Activated CD4-positive, alpha-beta T cell treated with anti-CD3 and anti-CD28 coated beads for 36 hours (primary cell): ENCODE measurements at regions not wholly inside any gene's neighbourhood (a gene's known extent, or its start where the extent isn't known, plus 50 kb on each side); places are given as distances from the start of the nearest gene placed in this dataset.

Source experiments
- ATAC-seq: fragments of 200-7000 bp; cut with Tn5 transposase; one replicate; pipeline ENCODE4 v1.10.0; 2021; ENCODE audit warnings: mild to moderate bottlenecking, moderate library complexity
- CTCF ChIA-PET: fragments of 350-600 bp; sonication (Branson Sonifier 250); formaldehyde crosslinking; loops from one replicate; lab custom pipeline; 2021; ENCODE audit warnings: antibody characterized with exemption; lab: Charles Lee
- POLR2A ChIA-PET: fragments of 350-600 bp; sonication (Branson Sonifier 250); formaldehyde crosslinking; loops from one replicate; lab custom pipeline; 2021; ENCODE audit warnings: antibody characterized with exemption, inconsistent platforms; lab: Charles Lee
- DNase-seq: peaks from one replicate; pipeline ENCODE4 v3.0.0-alpha.2; 2020
- H3K27ac Mint-ChIP-seq: one replicate; pipeline ENCODE4 v1.8.0; 2021; ENCODE audit warnings: mixed read lengths
- H3K27me3 Mint-ChIP-seq: one replicate; pipeline ENCODE4 v1.8.0; 2021; ENCODE audit warnings: mixed read lengths
- H3K36me3 Mint-ChIP-seq: one replicate; pipeline ENCODE4 v1.8.0; 2021; ENCODE audit warnings: low read depth, mixed read lengths
- H3K4me1 Mint-ChIP-seq: one replicate; pipeline ENCODE4 v1.8.0; 2021; ENCODE audit warnings: mixed read lengths
- H3K4me3 Mint-ChIP-seq: one replicate; pipeline ENCODE4 v1.8.0; 2021; ENCODE audit warnings: mild to moderate bottlenecking, moderate library complexity, mixed read lengths
- H3K9me3 Mint-ChIP-seq: one replicate; pipeline ENCODE4 v1.8.0; 2021; ENCODE audit warnings: low read depth, mixed read lengths
- intact Hi-C, 2 experiments: fragments of 100-400 bp; cut with DNase I in 1 of 2; cut with micrococcal nuclease in 1 of 2; formaldehyde crosslinking; loops; one replicate each; pipeline versions ENCODE4 v1.14.2 to v1.15.1; 2022 to 2024; cut with DNase I, micrococcal nuclease

- no peaks in the 10 kb centered on the region for H3K36me3 Mint-ChIP-seq
- ChIA-PET CTCF (interaction anchor here (0.6 kb wide), 1 partner anchor 751 kb away, joined by 3 read pairs; no protein-coding TSS in a partner anchor), POLR2A (no interaction called here)
- no peaks in the 10 kb centered on the region for H3K27me3 Mint-ChIP-seq
- ATAC-seq: no peak
- H3K27ac Mint-ChIP-seq: no peak overlapping the region
- DNase-seq: no peak
- H3K9me3 Mint-ChIP-seq: peaks cover 4% of the 10 kb centered on the region
- intact Hi-C loops: no loop called here
- H3K4me1 Mint-ChIP-seq: no peaks in the 10 kb centered on the region
- H3K4me3 Mint-ChIP-seq: no peak overlapping the region
Measured at GRCh38 chr3:95356764-95357501, 1294.1 kb downstream of the NSUN3 start.

GRCh38 chr3:95387242-95388021, 1324.6 kb downstream of the NSUN3 start:
- H3K9me3 Mint-ChIP-seq: peaks cover 5% of the 10 kb centered on the region
- POLR2A ChIA-PET: no interaction called here
- no peaks in the 10 kb centered on the region for H3K4me1 Mint-ChIP-seq
- H3K27ac Mint-ChIP-seq: no peak overlapping the region
- DNase-seq (no peak), ATAC-seq (no peak)
- H3K4me3 Mint-ChIP-seq: no peak overlapping the region
- intact Hi-C loops: no loop called here
- CTCF ChIA-PET: no interaction called here
- H3K27me3 Mint-ChIP-seq: no peaks in the 10 kb centered on the region
- H3K36me3 Mint-ChIP-seq: no peaks in the 10 kb centered on the region

GRCh38 chr3:95389725-95390313, 1327.0 kb downstream of the NSUN3 start:
- Mint-ChIP-seq H3K4me1 (no peaks in the 10 kb centered on the region), H3K4me3 (no peak overlapping the region), H3K27ac (no peak overlapping the region), H3K27me3 (no peaks in the 10 kb centered on the region), H3K36me3 (no peaks in the 10 kb centered on the region), H3K9me3 (peaks cover 5% of the 10 kb centered on the region)
- intact Hi-C loops: no loop called here
- no peak for ATAC-seq
- ChIA-PET POLR2A (no interaction called here), CTCF (no interaction called here)
- no peak for DNase-seq

GRCh38 chr3:95394286-95394685, 1331.4 kb downstream of the NSUN3 start:
- CTCF ChIA-PET: no interaction called here

DNA sequence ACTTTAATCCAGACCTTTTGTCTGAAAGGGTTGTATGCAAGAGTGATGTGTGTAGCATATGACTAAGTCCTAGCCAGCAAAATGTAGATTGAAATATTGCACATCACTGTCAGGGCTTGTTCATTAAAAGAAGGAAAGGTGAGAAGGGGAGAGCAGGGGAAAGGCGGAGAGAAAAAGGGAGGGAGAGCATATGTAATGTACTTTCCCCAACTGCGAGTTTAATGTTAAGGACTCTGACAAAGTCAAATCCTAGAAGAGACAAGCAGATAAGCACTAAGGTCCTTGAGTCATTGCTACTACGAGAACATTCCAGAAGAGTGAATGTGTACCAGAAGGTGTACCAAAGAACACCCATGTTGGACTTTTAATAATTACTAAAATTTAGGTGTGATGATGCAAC, 1336.7 kb downstream of the NSUN3 start:
- intact Hi-C loops: no loop called here
- no peaks in the 10 kb centered on the region for H3K4me1 Mint-ChIP-seq
- CTCF ChIA-PET: no interaction called here
- H3K27me3 Mint-ChIP-seq: no peaks in the 10 kb centered on the region
- no peaks in the 10 kb centered on the region for H3K36me3 Mint-ChIP-seq
- no peak for DNase-seq
- peaks cover 9% of the 10 kb centered on the region for H3K9me3 Mint-ChIP-seq
- ATAC-seq: no peak
- POLR2A ChIA-PET: no interaction called here
- no peak overlapping the region for H3K27ac Mint-ChIP-seq
- no peak overlapping the region for H3K4me3 Mint-ChIP-seq

More at GRCh38 chr3:95394286-95394685, 1331.4 kb downstream of the NSUN3 start:
- no peak for ATAC-seq
- DNase-seq: no peak
- Mint-ChIP-seq H3K4me3 (no peak overlapping the region), H3K27me3 (no peaks in the 10 kb centered on the region), H3K4me1 (no peaks in the 10 kb centered on the region), H3K27ac (no peak overlapping the region), H3K36me3 (no peaks in the 10 kb centered on the region), H3K9me3 (peaks cover 5% of the 10 kb centered on the region)
- POLR2A ChIA-PET: no interaction called here
- intact Hi-C loops: no loop called here

DNA sequence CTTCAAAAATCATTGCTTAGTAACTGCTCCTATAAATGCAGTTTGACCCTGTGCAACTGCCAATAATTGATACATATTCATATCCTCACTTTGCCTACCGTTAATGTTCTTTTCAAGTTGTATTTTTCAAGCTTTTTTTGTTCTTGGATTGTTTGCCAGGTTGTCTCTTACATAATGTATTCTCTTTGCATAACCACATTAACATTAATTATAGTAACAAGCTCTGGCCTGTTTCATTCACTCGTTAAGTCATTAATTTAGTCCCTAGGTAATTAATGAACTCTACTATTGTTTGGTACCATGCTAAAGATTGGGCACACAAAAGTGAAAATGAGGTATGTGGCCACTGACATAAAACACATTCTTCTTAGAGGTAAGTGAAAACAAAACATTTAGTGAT, 1338.8 kb downstream of the NSUN3 start:
- ChIA-PET CTCF (no interaction called here), POLR2A (no interaction called here)
- Mint-ChIP-seq H3K4me1 (no peaks in the 10 kb centered on the region), H3K4me3 (no peak overlapping the region), H3K27me3 (no peaks in the 10 kb centered on the region), H3K9me3 (peaks cover 8% of the 10 kb centered on the region), H3K36me3 (no peaks in the 10 kb centered on the region), H3K27ac (no peak overlapping the region)
- ATAC-seq (no peak), DNase-seq (no peak)
- intact Hi-C loops: no loop called here

GRCh38 chr3:95407709-95408463, 1345.0 kb downstream of the NSUN3 start:
- H3K36me3 Mint-ChIP-seq: no peaks in the 10 kb centered on the region
- no peaks in the 10 kb centered on the region for H3K4me1 Mint-ChIP-seq
- intact Hi-C loops: no loop called here
- ATAC-seq: no peak
- no peak for DNase-seq
- H3K4me3 Mint-ChIP-seq: no peak overlapping the region
- CTCF ChIA-PET: no interaction called here
- no peaks in the 10 kb centered on the region for H3K27me3 Mint-ChIP-seq
- H3K27ac Mint-ChIP-seq: no peak overlapping the region
- POLR2A ChIA-PET: no interaction called here
- H3K9me3 Mint-ChIP-seq: peaks cover 4% of the 10 kb centered on the region

DNA sequence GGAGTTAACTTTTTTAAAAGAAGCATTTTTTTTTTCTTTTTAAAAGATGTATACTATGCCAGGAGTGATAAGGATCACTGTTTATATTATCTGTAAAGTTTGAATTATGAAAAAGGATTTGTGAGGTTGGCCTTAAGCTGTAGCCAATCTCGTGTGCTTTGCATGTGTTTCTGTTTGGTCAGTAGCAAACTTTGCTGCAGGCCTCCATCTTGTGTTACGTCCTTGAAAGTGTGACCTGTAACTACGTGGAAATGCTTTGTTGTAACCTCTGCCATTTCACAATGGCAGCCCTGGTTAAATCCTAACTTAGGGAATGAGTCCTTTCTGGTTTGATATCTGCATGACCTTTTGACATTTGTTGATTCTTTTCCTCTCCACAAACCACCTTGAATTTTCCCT, 1345.6 kb downstream of the NSUN3 start:
- intact Hi-C loops: no loop called here
- Mint-ChIP-seq H3K9me3 (peaks cover 3% of the 10 kb centered on the region), H3K27ac (no peak overlapping the region), H3K27me3 (no peaks in the 10 kb centered on the region), H3K4me1 (no peaks in the 10 kb centered on the region), H3K36me3 (no peaks in the 10 kb centered on the region), H3K4me3 (no peak overlapping the region)
- POLR2A ChIA-PET: no interaction called here
- CTCF ChIA-PET: no interaction called here
- DNase-seq: no peak
- ATAC-seq: no peak

DNA sequence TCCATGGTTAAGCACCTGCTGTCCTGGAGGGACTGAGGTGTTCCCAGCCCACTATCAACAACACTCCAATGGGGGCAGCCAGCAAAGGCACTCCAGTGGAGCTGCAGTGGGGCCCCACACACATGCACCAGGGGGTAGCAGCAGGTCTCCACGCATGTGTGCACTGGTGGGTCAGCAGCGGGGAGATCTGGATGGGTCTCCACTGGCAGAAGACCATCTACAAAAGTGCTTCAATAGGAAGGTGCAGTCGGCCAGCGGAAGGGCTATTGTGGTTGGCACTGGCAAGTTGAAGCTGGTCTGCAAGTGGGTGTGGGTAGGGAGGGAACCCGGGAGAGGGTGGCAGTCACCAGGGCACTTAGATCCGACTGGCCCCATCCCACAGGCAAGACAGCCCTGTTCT, 1355.4 kb downstream of the NSUN3 start:
- no peaks in the 10 kb centered on the region for H3K27me3 Mint-ChIP-seq
- no peak overlapping the region for H3K27ac Mint-ChIP-seq
- H3K4me1 Mint-ChIP-seq: no peaks in the 10 kb centered on the region
- no peaks in the 10 kb centered on the region for H3K36me3 Mint-ChIP-seq
- no peak overlapping the region for H3K4me3 Mint-ChIP-seq
- POLR2A ChIA-PET: no interaction called here
- H3K9me3 Mint-ChIP-seq: peaks cover 3% of the 10 kb centered on the region
- CTCF ChIA-PET: no interaction called here
- ATAC-seq: no peak
- intact Hi-C loops: no loop called here
- DNase-seq: no peak

DNA sequence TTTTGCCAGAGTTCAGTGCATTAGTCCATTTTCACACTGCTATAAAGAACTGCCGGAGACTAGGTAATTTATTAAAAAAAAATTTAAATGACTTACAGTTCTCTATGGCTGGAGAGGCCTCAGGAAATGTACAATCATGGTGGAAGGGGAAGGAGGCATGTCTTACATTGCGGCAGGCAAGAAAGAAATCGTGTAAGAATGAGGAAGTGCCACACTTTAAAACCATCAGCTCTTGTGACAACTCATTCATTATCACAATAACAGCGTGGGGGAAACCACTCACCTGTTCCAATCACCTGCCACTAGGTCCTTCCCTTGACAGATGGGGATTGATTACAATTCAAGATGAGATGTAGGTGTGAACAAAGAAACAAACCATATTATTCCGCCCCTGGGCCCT, 1361.4 kb downstream of the NSUN3 start:
- POLR2A ChIA-PET: no interaction called here
- CTCF ChIA-PET: no interaction called here
- no peaks in the 10 kb centered on the region for H3K4me1 Mint-ChIP-seq
- no peak for ATAC-seq
- no peaks in the 10 kb centered on the region for H3K27me3 Mint-ChIP-seq
- no peaks in the 10 kb centered on the region for H3K36me3 Mint-ChIP-seq
- peaks cover 9% of the 10 kb centered on the region for H3K9me3 Mint-ChIP-seq
- no peak overlapping the region for H3K27ac Mint-ChIP-seq
- intact Hi-C loops: no loop called here
- no peak overlapping the region for H3K4me3 Mint-ChIP-seq
- DNase-seq: no peak

GRCh38 chr3:95434491-95434890, 1371.6 kb downstream of the NSUN3 start:
- intact Hi-C loops: no loop called here
- ChIA-PET POLR2A (no interaction called here), CTCF (no interaction called here)
- no peaks in the 10 kb centered on the region for H3K36me3 Mint-ChIP-seq
- H3K4me1 Mint-ChIP-seq: no peaks in the 10 kb centered on the region
- H3K9me3 Mint-ChIP-seq: peaks cover 2% of the 10 kb centered on the region
- H3K27me3 Mint-ChIP-seq: no peaks in the 10 kb centered on the region
- DNase-seq (no peak), ATAC-seq (no peak)
- no peak overlapping the region for H3K4me3 Mint-ChIP-seq
- H3K27ac Mint-ChIP-seq: no peak overlapping the region
